Keratinocyte (primary cell): ENCODE measurements at regions not wholly inside any gene's neighbourhood (a gene's known extent, or its start where the extent isn't known, plus 50 kb on each side); places are given as distances from the start of the nearest gene placed in this dataset.

Source experiments
- DNase-seq: peaks from one replicate; pipeline ENCODE4 v3.0.0-alpha.2; 2011; ENCODE audit warnings: low read depth, missing footprints, low spot score
- FAIRE-seq: peaks from 2 replicates; lab custom pipeline; 2011; peaks lifted over from hg19 to GRCh38; lab: Jason Lieb, UNC
- H2AFZ ChIP-seq: 2 replicates; pipeline ENCODE4 v1.6.0; 2012; ENCODE audit warnings: low read length, control low read depth, inconsistent platforms; ENCODE audit not compliant: control insufficient read depth
- H3K27ac ChIP-seq: 2 replicates; pipeline ENCODE4 v1.5.1; 2011; ENCODE audit warnings: low read length; ENCODE audit not compliant: control insufficient read depth, insufficient read depth
- H3K27me3 ChIP-seq: 3 replicates; pipeline ENCODE4 v1.6.0; 2011; ENCODE audit warnings: low read length; ENCODE audit not compliant: control insufficient read depth, insufficient read depth; ENCODE audit errors: extremely low read depth
- H3K36me3 ChIP-seq, 2 experiments: 2 replicates in 1 of 2; 3 replicates in 1 of 2; pipeline ENCODE4 v1.5.1; 2011; ENCODE audit warnings: low read length in 2 of 2, mild to moderate bottlenecking in 1 of 2; ENCODE audit not compliant: control insufficient read depth in 2 of 2, insufficient read depth in 2 of 2; ENCODE audit errors: extremely low read depth in 1 of 2
- H3K4me1 ChIP-seq: 3 replicates; pipeline ENCODE4 v1.5.1; 2011; ENCODE audit warnings: low read length; ENCODE audit not compliant: control insufficient read depth, insufficient read depth; ENCODE audit errors: extremely low read depth
- H3K4me2 ChIP-seq: 3 replicates; pipeline ENCODE4 v1.6.0; 2011; ENCODE audit warnings: low read depth, low read length; ENCODE audit not compliant: control insufficient read depth, insufficient read depth; ENCODE audit errors: extremely low read depth
- H3K4me3 ChIP-seq, 3 experiments: fragments of 200-600 bp in 1 of 3; sonication (generic) in 1 of 3; 2 replicates in 2 of 3; 3 replicates in 1 of 3; pipeline ENCODE4 v1.5.1; 2011 to 2016; ENCODE audit warnings: low read length in 3 of 3, mild to moderate bottlenecking in 3 of 3, control low read depth in 2 of 3, inconsistent platforms in 1 of 3, low read depth in 1 of 3, mixed read lengths in 1 of 3, mixed run types in 1 of 3, moderate library complexity in 1 of 3; ENCODE audit not compliant: control insufficient read depth in 2 of 3, insufficient read depth in 2 of 3; ENCODE audit errors: extremely low read depth in 1 of 3
- H3K79me2 ChIP-seq: 2 replicates; pipeline ENCODE4 v1.6.0; 2012; ENCODE audit warnings: low read length; ENCODE audit not compliant: control insufficient read depth, insufficient read depth
- H3K9ac ChIP-seq: 3 replicates; pipeline ENCODE4 v1.6.0; 2011; ENCODE audit warnings: low read length; ENCODE audit not compliant: control insufficient read depth, insufficient read depth; ENCODE audit errors: extremely low read depth
- H3K9me1 ChIP-seq: 3 replicates; pipeline ENCODE4 v1.6.0; 2011; ENCODE audit warnings: low read length; ENCODE audit not compliant: control insufficient read depth, insufficient read depth; ENCODE audit errors: extremely low read depth
- H3K9me3 ChIP-seq: 2 replicates; pipeline ENCODE4 v1.5.1; 2012; ENCODE audit warnings: low read depth, low read length; ENCODE audit not compliant: control insufficient read depth
- H4K20me1 ChIP-seq: 3 replicates; pipeline ENCODE4 v1.6.0; 2011; ENCODE audit warnings: low read length; ENCODE audit not compliant: control insufficient read depth, insufficient read depth; ENCODE audit errors: extremely low read depth
- EZH2 ChIP-seq: IDR thresholded peaks from one replicate; pipeline ENCODE4 v1.6.1; 2012; ENCODE audit warnings: inconsistent platforms, mild to moderate bottlenecking, low read length, moderate library complexity
- dilution Hi-C: fragments of 300-500 bp; cut with MboI; formaldehyde crosslinking; loops from one replicate; pipeline ENCODE4 v1.7.0; 2020; ENCODE audit warnings: low sequenced_read_pairs; ENCODE audit not compliant: extremely low pct_ligation_motif_present
- TF ChIP-seq, protein P1 (sequence below), 3 experiments: IDR thresholded peaks in 1 of 3; conservative IDR thresholded peaks in 1 of 3; optimal IDR thresholded peaks in 1 of 3; 2 replicates in 2 of 3; 3 replicates in 1 of 3; pipeline versions ENCODE3 to v1.5.1; 2011; ENCODE audit warnings: low read length in 3 of 3, mild to moderate bottlenecking in 3 of 3, moderate library complexity in 2 of 3, control low read depth in 1 of 3, inconsistent platforms in 1 of 3; ENCODE audit not compliant: insufficient read depth in 2 of 3; ENCODE audit errors: extremely low read depth in 1 of 3

- no peak overlapping the region for H3K27ac ChIP-seq
- DNase-seq = no peak
- FAIRE-seq = no peak
- H3K9ac ChIP-seq = no peak overlapping the region
- no peaks in the 10 kb centered on the region for H3K9me3 ChIP-seq
- dilution Hi-C loops = no loop called here
- no peaks in the 10 kb centered on the region for H3K27me3 ChIP-seq
- no peaks in the 10 kb centered on the region for H3K36me3 ChIP-seq
- no peak for TF ChIP-seq EZH2
- TF ChIP-seq, protein P1, sequence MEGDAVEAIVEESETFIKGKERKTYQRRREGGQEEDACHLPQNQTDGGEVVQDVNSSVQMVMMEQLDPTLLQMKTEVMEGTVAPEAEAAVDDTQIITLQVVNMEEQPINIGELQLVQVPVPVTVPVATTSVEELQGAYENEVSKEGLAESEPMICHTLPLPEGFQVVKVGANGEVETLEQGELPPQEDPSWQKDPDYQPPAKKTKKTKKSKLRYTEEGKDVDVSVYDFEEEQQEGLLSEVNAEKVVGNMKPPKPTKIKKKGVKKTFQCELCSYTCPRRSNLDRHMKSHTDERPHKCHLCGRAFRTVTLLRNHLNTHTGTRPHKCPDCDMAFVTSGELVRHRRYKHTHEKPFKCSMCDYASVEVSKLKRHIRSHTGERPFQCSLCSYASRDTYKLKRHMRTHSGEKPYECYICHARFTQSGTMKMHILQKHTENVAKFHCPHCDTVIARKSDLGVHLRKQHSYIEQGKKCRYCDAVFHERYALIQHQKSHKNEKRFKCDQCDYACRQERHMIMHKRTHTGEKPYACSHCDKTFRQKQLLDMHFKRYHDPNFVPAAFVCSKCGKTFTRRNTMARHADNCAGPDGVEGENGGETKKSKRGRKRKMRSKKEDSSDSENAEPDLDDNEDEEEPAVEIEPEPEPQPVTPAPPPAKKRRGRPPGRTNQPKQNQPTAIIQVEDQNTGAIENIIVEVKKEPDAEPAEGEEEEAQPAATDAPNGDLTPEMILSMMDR (optimal IDR thresholded peaks at IDR 0.05 in 1 of 3, IDR thresholded peaks at IDR 0.05 in 1 of 3, conservative IDR thresholded peaks at IDR 0.05 in 1 of 3; ENCODE audit: extremely low read depth in 1 of 3, insufficient read depth in 2 of 3, low read length in 3 of 3) = no peak
- no peaks in the 10 kb centered on the region for H3K4me1 ChIP-seq
- no peaks in the 10 kb centered on the region for H3K79me2 ChIP-seq
- H2AFZ ChIP-seq = no peak overlapping the region
- H3K9me1 ChIP-seq = no peaks in the 10 kb centered on the region
- no peak overlapping the region for H3K4me3 ChIP-seq
- H3K4me2 ChIP-seq = no peak overlapping the region
- no peaks in the 10 kb centered on the region for H4K20me1 ChIP-seq
These were observed 276.3 kb downstream of the DNAJB9 start for GRCh38 chr7:108845951-108846350.

DNA sequence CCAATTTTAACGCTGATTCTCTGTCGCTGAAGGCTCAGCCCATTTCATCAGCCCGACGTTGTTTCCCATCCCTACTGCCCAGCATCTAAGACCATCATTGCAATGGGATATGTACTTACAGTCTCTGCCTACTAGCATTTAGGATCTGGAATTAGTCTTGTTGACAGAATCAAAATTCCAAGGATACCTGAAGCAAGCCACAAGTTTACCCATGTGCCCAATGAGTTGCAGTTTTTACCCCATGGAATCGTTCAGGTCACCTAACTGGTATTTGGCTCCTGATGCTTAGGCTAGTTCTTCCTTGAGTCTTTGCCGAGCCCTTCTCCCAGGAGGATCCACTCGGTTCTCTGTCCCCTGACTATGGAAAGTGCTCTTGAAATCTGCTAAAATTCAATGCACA is 276.8 kb downstream of the DNAJB9 start:
- Histone ChIP-seq H3K27me3 (no peaks in the 10 kb centered on the region), H3K4me3 (no peak overlapping the region), H3K27ac (no peak overlapping the region), H3K9ac (no peak overlapping the region), H4K20me1 (no peaks in the 10 kb centered on the region), H3K36me3 (no peaks in the 10 kb centered on the region), H3K9me3 (no peaks in the 10 kb centered on the region), H3K4me2 (no peak overlapping the region), H3K79me2 (no peaks in the 10 kb centered on the region), H3K9me1 (no peaks in the 10 kb centered on the region), H2AFZ (no peak overlapping the region), H3K4me1 (no peaks in the 10 kb centered on the region)
- DNase-seq (no peak), FAIRE-seq (no peak)
- dilution Hi-C loops = no loop called here
- TF ChIP-seq, protein P1 (optimal IDR thresholded peaks at IDR 0.05 in 1 of 3, IDR thresholded peaks at IDR 0.05 in 1 of 3, conservative IDR thresholded peaks at IDR 0.05 in 1 of 3; ENCODE audit: extremely low read depth in 1 of 3, insufficient read depth in 2 of 3, low read length in 3 of 3) = no peak
- TF ChIP-seq EZH2 = no peak
